H1 (cell line): ENCODE measurements at regions not wholly inside any gene's neighbourhood (a gene's known extent, or its start where the extent isn't known, plus 50 kb on each side); places are given as distances from the start of the nearest gene placed in this dataset.

ENCODE experiments used
- KDM4A ChIP-seq: IDR thresholded peaks from one replicate; pipeline ENCODE4 v1.7.1; 2012; ENCODE audit warnings: low read depth, mild to moderate bottlenecking, moderate library complexity, low read length, inconsistent platforms; ENCODE audit not compliant: severe bottlenecking
- ZNF274 ChIP-seq: IDR thresholded peaks from 2 replicates; pipeline ENCODE4 v1.7.0; 2012; ENCODE audit warnings: low read length, borderline replicate concordance; ENCODE audit errors: extremely low read depth
- TF ChIP-seq, protein P1 (sequence below): fragments of 300-600 bp; sonication (generic); IDR thresholded peaks from 2 replicates; pipeline ENCODE4 v1.7.1; 2012; ENCODE audit warnings: low read length, moderate library complexity, mild to moderate bottlenecking, inconsistent platforms; ENCODE audit not compliant: insufficient replicate concordance

DNA sequence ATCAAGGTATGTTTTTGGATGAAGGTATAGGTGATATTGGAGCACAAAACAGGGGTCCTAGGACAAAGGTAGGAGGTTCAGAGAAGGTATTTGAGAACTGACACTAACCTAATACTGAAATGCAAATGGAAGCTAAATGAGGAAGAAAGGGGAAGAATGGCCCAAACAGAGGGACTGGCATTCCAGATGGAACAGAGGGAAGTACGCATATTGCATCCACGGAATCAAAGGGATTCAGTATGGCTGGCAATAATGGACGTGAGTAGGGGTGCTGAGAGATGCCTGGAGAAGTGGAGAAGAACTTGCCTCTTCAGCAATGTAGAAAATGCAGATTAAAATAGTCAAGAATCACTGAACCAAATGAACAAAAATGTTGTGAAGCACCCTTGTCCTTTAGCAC is 283.5 kb upstream of the DACH1 start (continued):
- TF ChIP-seq, protein P1, sequence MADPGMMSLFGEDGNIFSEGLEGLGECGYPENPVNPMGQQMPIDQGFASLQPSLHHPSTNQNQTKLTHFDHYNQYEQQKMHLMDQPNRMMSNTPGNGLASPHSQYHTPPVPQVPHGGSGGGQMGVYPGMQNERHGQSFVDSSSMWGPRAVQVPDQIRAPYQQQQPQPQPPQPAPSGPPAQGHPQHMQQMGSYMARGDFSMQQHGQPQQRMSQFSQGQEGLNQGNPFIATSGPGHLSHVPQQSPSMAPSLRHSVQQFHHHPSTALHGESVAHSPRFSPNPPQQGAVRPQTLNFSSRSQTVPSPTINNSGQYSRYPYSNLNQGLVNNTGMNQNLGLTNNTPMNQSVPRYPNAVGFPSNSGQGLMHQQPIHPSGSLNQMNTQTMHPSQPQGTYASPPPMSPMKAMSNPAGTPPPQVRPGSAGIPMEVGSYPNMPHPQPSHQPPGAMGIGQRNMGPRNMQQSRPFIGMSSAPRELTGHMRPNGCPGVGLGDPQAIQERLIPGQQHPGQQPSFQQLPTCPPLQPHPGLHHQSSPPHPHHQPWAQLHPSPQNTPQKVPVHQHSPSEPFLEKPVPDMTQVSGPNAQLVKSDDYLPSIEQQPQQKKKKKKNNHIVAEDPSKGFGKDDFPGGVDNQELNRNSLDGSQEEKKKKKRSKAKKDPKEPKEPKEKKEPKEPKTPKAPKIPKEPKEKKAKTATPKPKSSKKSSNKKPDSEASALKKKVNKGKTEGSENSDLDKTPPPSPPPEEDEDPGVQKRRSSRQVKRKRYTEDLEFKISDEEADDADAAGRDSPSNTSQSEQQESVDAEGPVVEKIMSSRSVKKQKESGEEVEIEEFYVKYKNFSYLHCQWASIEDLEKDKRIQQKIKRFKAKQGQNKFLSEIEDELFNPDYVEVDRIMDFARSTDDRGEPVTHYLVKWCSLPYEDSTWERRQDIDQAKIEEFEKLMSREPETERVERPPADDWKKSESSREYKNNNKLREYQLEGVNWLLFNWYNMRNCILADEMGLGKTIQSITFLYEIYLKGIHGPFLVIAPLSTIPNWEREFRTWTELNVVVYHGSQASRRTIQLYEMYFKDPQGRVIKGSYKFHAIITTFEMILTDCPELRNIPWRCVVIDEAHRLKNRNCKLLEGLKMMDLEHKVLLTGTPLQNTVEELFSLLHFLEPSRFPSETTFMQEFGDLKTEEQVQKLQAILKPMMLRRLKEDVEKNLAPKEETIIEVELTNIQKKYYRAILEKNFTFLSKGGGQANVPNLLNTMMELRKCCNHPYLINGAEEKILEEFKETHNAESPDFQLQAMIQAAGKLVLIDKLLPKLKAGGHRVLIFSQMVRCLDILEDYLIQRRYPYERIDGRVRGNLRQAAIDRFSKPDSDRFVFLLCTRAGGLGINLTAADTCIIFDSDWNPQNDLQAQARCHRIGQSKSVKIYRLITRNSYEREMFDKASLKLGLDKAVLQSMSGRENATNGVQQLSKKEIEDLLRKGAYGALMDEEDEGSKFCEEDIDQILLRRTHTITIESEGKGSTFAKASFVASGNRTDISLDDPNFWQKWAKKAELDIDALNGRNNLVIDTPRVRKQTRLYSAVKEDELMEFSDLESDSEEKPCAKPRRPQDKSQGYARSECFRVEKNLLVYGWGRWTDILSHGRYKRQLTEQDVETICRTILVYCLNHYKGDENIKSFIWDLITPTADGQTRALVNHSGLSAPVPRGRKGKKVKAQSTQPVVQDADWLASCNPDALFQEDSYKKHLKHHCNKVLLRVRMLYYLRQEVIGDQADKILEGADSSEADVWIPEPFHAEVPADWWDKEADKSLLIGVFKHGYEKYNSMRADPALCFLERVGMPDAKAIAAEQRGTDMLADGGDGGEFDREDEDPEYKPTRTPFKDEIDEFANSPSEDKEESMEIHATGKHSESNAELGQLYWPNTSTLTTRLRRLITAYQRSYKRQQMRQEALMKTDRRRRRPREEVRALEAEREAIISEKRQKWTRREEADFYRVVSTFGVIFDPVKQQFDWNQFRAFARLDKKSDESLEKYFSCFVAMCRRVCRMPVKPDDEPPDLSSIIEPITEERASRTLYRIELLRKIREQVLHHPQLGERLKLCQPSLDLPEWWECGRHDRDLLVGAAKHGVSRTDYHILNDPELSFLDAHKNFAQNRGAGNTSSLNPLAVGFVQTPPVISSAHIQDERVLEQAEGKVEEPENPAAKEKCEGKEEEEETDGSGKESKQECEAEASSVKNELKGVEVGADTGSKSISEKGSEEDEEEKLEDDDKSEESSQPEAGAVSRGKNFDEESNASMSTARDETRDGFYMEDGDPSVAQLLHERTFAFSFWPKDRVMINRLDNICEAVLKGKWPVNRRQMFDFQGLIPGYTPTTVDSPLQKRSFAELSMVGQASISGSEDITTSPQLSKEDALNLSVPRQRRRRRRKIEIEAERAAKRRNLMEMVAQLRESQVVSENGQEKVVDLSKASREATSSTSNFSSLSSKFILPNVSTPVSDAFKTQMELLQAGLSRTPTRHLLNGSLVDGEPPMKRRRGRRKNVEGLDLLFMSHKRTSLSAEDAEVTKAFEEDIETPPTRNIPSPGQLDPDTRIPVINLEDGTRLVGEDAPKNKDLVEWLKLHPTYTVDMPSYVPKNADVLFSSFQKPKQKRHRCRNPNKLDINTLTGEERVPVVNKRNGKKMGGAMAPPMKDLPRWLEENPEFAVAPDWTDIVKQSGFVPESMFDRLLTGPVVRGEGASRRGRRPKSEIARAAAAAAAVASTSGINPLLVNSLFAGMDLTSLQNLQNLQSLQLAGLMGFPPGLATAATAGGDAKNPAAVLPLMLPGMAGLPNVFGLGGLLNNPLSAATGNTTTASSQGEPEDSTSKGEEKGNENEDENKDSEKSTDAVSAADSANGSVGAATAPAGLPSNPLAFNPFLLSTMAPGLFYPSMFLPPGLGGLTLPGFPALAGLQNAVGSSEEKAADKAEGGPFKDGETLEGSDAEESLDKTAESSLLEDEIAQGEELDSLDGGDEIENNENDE, result no peak
- TF ChIP-seq KDM4A, result no peak
- no peak for TF ChIP-seq ZNF274
